ENCODE measurements at regions not wholly inside any gene's neighbourhood (a gene's known extent, or its start where the extent isn't known, plus 50 kb on each side); places are given as distances from the start of the nearest gene placed in this dataset.

DNA sequence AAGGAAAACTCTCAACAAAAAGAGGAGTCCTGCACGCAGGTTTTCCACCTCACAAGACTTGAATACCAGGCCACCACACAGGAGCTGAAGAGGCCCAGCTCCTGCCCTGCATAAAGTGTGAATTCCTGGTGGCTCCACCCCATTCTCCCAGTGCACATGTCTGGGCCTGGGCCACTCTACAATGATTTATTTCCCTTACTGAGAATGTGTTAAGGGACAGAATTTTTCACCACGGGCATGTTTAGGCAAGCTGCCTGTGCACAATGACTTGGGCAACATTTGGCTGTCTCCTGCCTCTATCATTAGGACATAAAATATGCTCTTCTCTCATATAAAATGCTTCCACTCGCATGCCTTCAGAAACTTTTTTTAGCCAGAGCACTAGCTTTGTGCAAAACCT lies 197.1 kb downstream of the SLC7A11 start:
- H3K36me3 Mint-ChIP-seq (ENCODE audit: unreplicated experiment) = no peaks in the 10 kb centered on the region
- H3K27me3 Mint-ChIP-seq (ENCODE audit: unreplicated experiment) = no peaks in the 10 kb centered on the region
- no peak overlapping the region for H3K4me3 Mint-ChIP-seq (ENCODE audit: unreplicated experiment)
- H3K27ac Mint-ChIP-seq (ENCODE audit: unreplicated experiment) = no peak overlapping the region
- no peaks in the 10 kb centered on the region for H3K9me3 Mint-ChIP-seq (ENCODE audit: unreplicated experiment)
- no peak for DNase-seq (ENCODE audit: extremely low spot score, unreplicated experiment)
- peaks cover 2% of the 10 kb centered on the region for H3K4me1 Mint-ChIP-seq (ENCODE audit: unreplicated experiment)
- TF ChIP-seq CTCF (IDR thresholded peaks at IDR 0.05) = no peak

GRCh38 chr4:138039010-138039409 lies 203.1 kb downstream of the SLC7A11 start:
- DNase-seq (ENCODE audit: extremely low spot score, unreplicated experiment) = no peak
- H3K27ac Mint-ChIP-seq (ENCODE audit: unreplicated experiment) = no peak overlapping the region
- no peaks in the 10 kb centered on the region for H3K36me3 Mint-ChIP-seq (ENCODE audit: unreplicated experiment)
- H3K27me3 Mint-ChIP-seq (ENCODE audit: unreplicated experiment) = no peaks in the 10 kb centered on the region
- H3K9me3 Mint-ChIP-seq (ENCODE audit: unreplicated experiment) = no peaks in the 10 kb centered on the region
- peaks cover 3% of the 10 kb centered on the region for H3K4me1 Mint-ChIP-seq (ENCODE audit: unreplicated experiment)
- TF ChIP-seq CTCF (IDR thresholded peaks at IDR 0.05) = no peak
- no peak overlapping the region for H3K4me3 Mint-ChIP-seq (ENCODE audit: unreplicated experiment)

DNA sequence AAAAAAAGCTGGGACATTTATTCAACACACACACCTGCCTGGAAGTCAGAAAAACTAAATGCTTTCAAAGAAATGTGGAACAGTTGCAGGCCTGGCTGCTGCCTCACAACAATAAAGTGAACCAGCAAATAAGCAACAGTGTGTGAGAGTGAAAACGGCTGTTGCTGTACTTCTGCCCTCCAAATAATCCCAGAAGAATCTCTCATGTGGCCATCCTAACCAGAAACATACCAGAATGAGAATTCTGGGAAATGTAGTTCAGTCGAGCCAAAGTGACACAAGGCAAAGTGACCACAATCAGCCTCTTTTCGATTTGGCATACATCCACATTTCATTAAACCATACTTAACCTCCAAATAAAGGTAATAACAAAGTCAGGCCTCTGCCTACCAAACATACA lies 204.5 kb downstream of the SLC7A11 start:
- DNase-seq (ENCODE audit: extremely low spot score, unreplicated experiment) = no peak
- Mint-ChIP-seq H3K27me3 (ENCODE audit: unreplicated experiment) (no peaks in the 10 kb centered on the region), H3K27ac (ENCODE audit: unreplicated experiment) (no peak overlapping the region), H3K4me1 (ENCODE audit: unreplicated experiment) (peaks cover 3% of the 10 kb centered on the region), H3K9me3 (ENCODE audit: unreplicated experiment) (no peaks in the 10 kb centered on the region), H3K36me3 (ENCODE audit: unreplicated experiment) (no peaks in the 10 kb centered on the region), H3K4me3 (ENCODE audit: unreplicated experiment) (no peak overlapping the region)
- TF ChIP-seq CTCF (IDR thresholded peaks at IDR 0.05) = no peak

GRCh38 chr4:138035781-138036258 lies 206.3 kb downstream of the SLC7A11 start:
- Mint-ChIP-seq H3K36me3 (ENCODE audit: unreplicated experiment) (no peaks in the 10 kb centered on the region), H3K27me3 (ENCODE audit: unreplicated experiment) (no peaks in the 10 kb centered on the region), H3K4me1 (ENCODE audit: unreplicated experiment) (peaks cover 3% of the 10 kb centered on the region), H3K9me3 (ENCODE audit: unreplicated experiment) (no peaks in the 10 kb centered on the region), H3K27ac (ENCODE audit: unreplicated experiment) (no peak overlapping the region), H3K4me3 (ENCODE audit: unreplicated experiment) (no peak overlapping the region)
- TF ChIP-seq CTCF (IDR thresholded peaks at IDR 0.05) = peak; percentile 85
- no peak for DNase-seq (ENCODE audit: extremely low spot score, unreplicated experiment)

GRCh38 chr4:138034871-138035270 lies 207.3 kb downstream of the SLC7A11 start:
- Mint-ChIP-seq H3K4me3 (ENCODE audit: unreplicated experiment) (no peak overlapping the region), H3K9me3 (ENCODE audit: unreplicated experiment) (no peaks in the 10 kb centered on the region), H3K27ac (ENCODE audit: unreplicated experiment) (no peak overlapping the region), H3K4me1 (ENCODE audit: unreplicated experiment) (peaks cover 3% of the 10 kb centered on the region), H3K27me3 (ENCODE audit: unreplicated experiment) (no peaks in the 10 kb centered on the region), H3K36me3 (ENCODE audit: unreplicated experiment) (no peaks in the 10 kb centered on the region)
- TF ChIP-seq CTCF (IDR thresholded peaks at IDR 0.05) = no peak
- DNase-seq (ENCODE audit: extremely low spot score, unreplicated experiment) = no peak
